Breast epithelium (tissue), 3 donors: ENCODE measurements at regions not wholly inside any gene's neighbourhood (a gene's known extent, or its start where the extent isn't known, plus 50 kb on each side); places are given as distances from the start of the nearest gene placed in this dataset.

Experiments
- CTCF ChIP-seq, 3 donors: fragments of 450-650 bp; IDR thresholded peaks; one replicate each; pipeline ENCODE4 v1.5.1; 2016 to 2017; ENCODE audit warnings: antibody characterized with exemption in 3 of 3, mild to moderate bottlenecking in 3 of 3, moderate library complexity in 3 of 3
- POLR2A ChIP-seq: fragments of 450-650 bp; IDR thresholded peaks from one replicate; pipeline ENCODE4 v1.6.1; 2016; ENCODE audit warnings: antibody characterized with exemption, mild to moderate bottlenecking, moderate library complexity
- POLR2AphosphoS5 ChIP-seq, 3 donors: sonication (generic); formaldehyde crosslinking; IDR thresholded peaks; one replicate each; pipeline ENCODE4 v1.6.1; 2017; ENCODE audit warnings: antibody characterized with exemption in 3 of 3

- TF ChIP-seq CTCF (IDR thresholded peaks at IDR 0.05): no peak
- no peak for TF ChIP-seq POLR2A
- TF ChIP-seq POLR2AphosphoS5 (IDR thresholded peaks at IDR 0.05): no peak
Measured at GRCh38 chr12:83920821-83921547, 991.6 kb downstream of the SLC6A15 start.
